ENCODE measurements at regions not wholly inside any gene's neighbourhood (a gene's known extent, or its start where the extent isn't known, plus 50 kb on each side); places are given as distances from the start of the nearest gene placed in this dataset.

GRCh38 chr14:98576463-98576862 is 695.5 kb downstream of the BCL11B start:
- Histone ChIP-seq H3K9me3 (ENCODE audit: control insufficient read depth in 5 of 5, low read length in 5 of 5) (peaks cover 0 to 3% (median under 1%) of the 10 kb centered on the region in 5 donors), H3K27ac (ENCODE audit: low read depth, low read length) (no peak overlapping the region), H3K9ac (ENCODE audit: low read length in 5 of 5) (no peak overlapping the region), H3K36me3 (ENCODE audit: control insufficient read depth in 5 of 5, insufficient read depth in 5 of 5, low read length in 5 of 5) (no peaks in the 10 kb centered on the region), H3K27me3 (ENCODE audit: control insufficient read depth in 5 of 5, insufficient read depth in 4 of 5, low read length in 5 of 5) (peaks cover 0 to 4% (median 0%) of the 10 kb centered on the region in 5 donors), H3K4me3 (ENCODE audit: low read depth in 1 of 5, low read length in 5 of 5) (no peak overlapping the region), H3K4me1 (ENCODE audit: control insufficient read depth in 5 of 5, insufficient read depth in 5 of 5, low read length in 5 of 5) (no peaks in the 10 kb centered on the region)

GRCh38 chr14:98578204-98578603 is 693.8 kb downstream of the BCL11B start:
- Histone ChIP-seq H3K36me3 (ENCODE audit: control insufficient read depth in 5 of 5, insufficient read depth in 5 of 5, low read length in 5 of 5) (no peaks in the 10 kb centered on the region), H3K9ac (ENCODE audit: low read length in 5 of 5) (no peak overlapping the region), H3K4me3 (ENCODE audit: low read depth in 1 of 5, low read length in 5 of 5) (no peak overlapping the region), H3K27me3 (ENCODE audit: control insufficient read depth in 5 of 5, insufficient read depth in 4 of 5, low read length in 5 of 5) (no peaks in the 10 kb centered on the region), H3K9me3 (ENCODE audit: control insufficient read depth in 5 of 5, low read length in 5 of 5) (no peaks in the 10 kb centered on the region), H3K4me1 (ENCODE audit: control insufficient read depth in 5 of 5, insufficient read depth in 5 of 5, low read length in 5 of 5) (no peaks in the 10 kb centered on the region), H3K27ac (ENCODE audit: low read depth, low read length) (no peak overlapping the region)

GRCh38 chr14:98579140-98579539 is 692.9 kb downstream of the BCL11B start:
- Histone ChIP-seq H3K36me3 (ENCODE audit: control insufficient read depth in 5 of 5, insufficient read depth in 5 of 5, low read length in 5 of 5) (no peaks in the 10 kb centered on the region), H3K4me3 (ENCODE audit: low read depth in 1 of 5, low read length in 5 of 5) (no peak overlapping the region), H3K4me1 (ENCODE audit: control insufficient read depth in 5 of 5, insufficient read depth in 5 of 5, low read length in 5 of 5) (no peaks in the 10 kb centered on the region), H3K9me3 (ENCODE audit: control insufficient read depth in 5 of 5, low read length in 5 of 5) (no peaks in the 10 kb centered on the region), H3K27ac (ENCODE audit: low read depth, low read length) (no peak overlapping the region), H3K27me3 (ENCODE audit: control insufficient read depth in 5 of 5, insufficient read depth in 4 of 5, low read length in 5 of 5) (no peaks in the 10 kb centered on the region), H3K9ac (ENCODE audit: low read length in 5 of 5) (no peak overlapping the region)

- H3K4me1 ChIP-seq (ENCODE audit: control insufficient read depth in 5 of 5, insufficient read depth in 5 of 5, low read length in 5 of 5) = no peaks in the 10 kb centered on the region
- H3K4me3 ChIP-seq (ENCODE audit: low read depth in 1 of 5, low read length in 5 of 5) = no peak overlapping the region
- H3K9ac ChIP-seq (ENCODE audit: low read length in 5 of 5) = no peak overlapping the region
- H3K27me3 ChIP-seq (ENCODE audit: control insufficient read depth in 5 of 5, insufficient read depth in 4 of 5, low read length in 5 of 5) = no peaks in the 10 kb centered on the region
- no peaks in the 10 kb centered on the region for H3K9me3 ChIP-seq (ENCODE audit: control insufficient read depth in 5 of 5, low read length in 5 of 5)
- H3K36me3 ChIP-seq (ENCODE audit: control insufficient read depth in 5 of 5, insufficient read depth in 5 of 5, low read length in 5 of 5) = no peaks in the 10 kb centered on the region
- no peak overlapping the region for H3K27ac ChIP-seq (ENCODE audit: low read depth, low read length)
Observed at GRCh38 chr14:98580131-98580678, 691.8 kb downstream of the BCL11B start.

GRCh38 chr14:98582276-98582675 is 689.7 kb downstream of the BCL11B start:
- no peak overlapping the region for H3K4me3 ChIP-seq (ENCODE audit: low read depth in 1 of 5, low read length in 5 of 5)
- no peaks in the 10 kb centered on the region for H3K36me3 ChIP-seq (ENCODE audit: control insufficient read depth in 5 of 5, insufficient read depth in 5 of 5, low read length in 5 of 5)
- H3K27me3 ChIP-seq (ENCODE audit: control insufficient read depth in 5 of 5, insufficient read depth in 4 of 5, low read length in 5 of 5) = no peaks in the 10 kb centered on the region
- no peaks in the 10 kb centered on the region for H3K4me1 ChIP-seq (ENCODE audit: control insufficient read depth in 5 of 5, insufficient read depth in 5 of 5, low read length in 5 of 5)
- no peak overlapping the region for H3K27ac ChIP-seq (ENCODE audit: low read depth, low read length)
- H3K9ac ChIP-seq (ENCODE audit: low read length in 5 of 5) = no peak overlapping the region
- H3K9me3 ChIP-seq (ENCODE audit: control insufficient read depth in 5 of 5, low read length in 5 of 5) = no peaks in the 10 kb centered on the region

GRCh38 chr14:98591161-98591560 is 680.8 kb downstream of the BCL11B start:
- no peak overlapping the region for H3K27ac ChIP-seq (ENCODE audit: low read depth, low read length)
- H3K4me1 ChIP-seq (ENCODE audit: control insufficient read depth in 5 of 5, insufficient read depth in 5 of 5, low read length in 5 of 5) = no peaks in the 10 kb centered on the region
- H3K4me3 ChIP-seq (ENCODE audit: low read depth in 1 of 5, low read length in 5 of 5) = no peak overlapping the region
- no peaks in the 10 kb centered on the region for H3K9me3 ChIP-seq (ENCODE audit: control insufficient read depth in 5 of 5, low read length in 5 of 5)
- H3K9ac ChIP-seq (ENCODE audit: low read length in 5 of 5) = no peak overlapping the region
- H3K27me3 ChIP-seq (ENCODE audit: control insufficient read depth in 5 of 5, insufficient read depth in 4 of 5, low read length in 5 of 5) = no peaks in the 10 kb centered on the region
- no peaks in the 10 kb centered on the region for H3K36me3 ChIP-seq (ENCODE audit: control insufficient read depth in 5 of 5, insufficient read depth in 5 of 5, low read length in 5 of 5)

GRCh38 chr14:98592611-98593170 is 679.3 kb downstream of the BCL11B start:
- Histone ChIP-seq H3K4me1 (ENCODE audit: control insufficient read depth in 5 of 5, insufficient read depth in 5 of 5, low read length in 5 of 5) (no peaks in the 10 kb centered on the region), H3K27me3 (ENCODE audit: control insufficient read depth in 5 of 5, insufficient read depth in 4 of 5, low read length in 5 of 5) (no peaks in the 10 kb centered on the region), H3K4me3 (ENCODE audit: low read depth in 1 of 5, low read length in 5 of 5) (no peak overlapping the region), H3K27ac (ENCODE audit: low read depth, low read length) (no peak overlapping the region), H3K36me3 (ENCODE audit: control insufficient read depth in 5 of 5, insufficient read depth in 5 of 5, low read length in 5 of 5) (no peaks in the 10 kb centered on the region), H3K9ac (ENCODE audit: low read length in 5 of 5) (no peak overlapping the region), H3K9me3 (ENCODE audit: control insufficient read depth in 5 of 5, low read length in 5 of 5) (peaks cover 3 to 8% (median 4%) of the 10 kb centered on the region in 5 donors)

- Histone ChIP-seq H3K9ac (ENCODE audit: low read length in 5 of 5) (no peak overlapping the region), H3K36me3 (ENCODE audit: control insufficient read depth in 5 of 5, insufficient read depth in 5 of 5, low read length in 5 of 5) (no peaks in the 10 kb centered on the region), H3K27ac (ENCODE audit: low read depth, low read length) (no peak overlapping the region), H3K27me3 (ENCODE audit: control insufficient read depth in 5 of 5, insufficient read depth in 4 of 5, low read length in 5 of 5) (no peaks in the 10 kb centered on the region), H3K4me3 (ENCODE audit: low read depth in 1 of 5, low read length in 5 of 5) (no peak overlapping the region), H3K9me3 (ENCODE audit: control insufficient read depth in 5 of 5, low read length in 5 of 5) (peaks cover 3 to 8% (median 4%) of the 10 kb centered on the region in 5 donors), H3K4me1 (ENCODE audit: control insufficient read depth in 5 of 5, insufficient read depth in 5 of 5, low read length in 5 of 5) (no peaks in the 10 kb centered on the region)
Observed at GRCh38 chr14:98593361-98593761, 678.6 kb downstream of the BCL11B start.

GRCh38 chr14:98594156-98594555 is 677.8 kb downstream of the BCL11B start:
- Histone ChIP-seq H3K4me1 (ENCODE audit: control insufficient read depth in 5 of 5, insufficient read depth in 5 of 5, low read length in 5 of 5) (no peaks in the 10 kb centered on the region), H3K9me3 (ENCODE audit: control insufficient read depth in 5 of 5, low read length in 5 of 5) (peaks cover 3 to 8% (median 4%) of the 10 kb centered on the region in 5 donors), H3K27ac (ENCODE audit: low read depth, low read length) (no peak overlapping the region), H3K9ac (ENCODE audit: low read length in 5 of 5) (no peak overlapping the region), H3K27me3 (ENCODE audit: control insufficient read depth in 5 of 5, insufficient read depth in 4 of 5, low read length in 5 of 5) (no peaks in the 10 kb centered on the region), H3K4me3 (ENCODE audit: low read depth in 1 of 5, low read length in 5 of 5) (no peak overlapping the region), H3K36me3 (ENCODE audit: control insufficient read depth in 5 of 5, insufficient read depth in 5 of 5, low read length in 5 of 5) (no peaks in the 10 kb centered on the region)

- Histone ChIP-seq H3K27ac (ENCODE audit: low read depth, low read length) (no peak overlapping the region), H3K36me3 (ENCODE audit: control insufficient read depth in 5 of 5, insufficient read depth in 5 of 5, low read length in 5 of 5) (no peaks in the 10 kb centered on the region), H3K4me1 (ENCODE audit: control insufficient read depth in 5 of 5, insufficient read depth in 5 of 5, low read length in 5 of 5) (no peaks in the 10 kb centered on the region), H3K9me3 (ENCODE audit: control insufficient read depth in 5 of 5, low read length in 5 of 5) (peaks cover 3 to 8% (median 4%) of the 10 kb centered on the region in 5 donors), H3K27me3 (ENCODE audit: control insufficient read depth in 5 of 5, insufficient read depth in 4 of 5, low read length in 5 of 5) (peaks cover 0 to 2% (median 0%) of the 10 kb centered on the region in 5 donors), H3K9ac (ENCODE audit: low read length in 5 of 5) (no peak overlapping the region), H3K4me3 (ENCODE audit: low read depth in 1 of 5, low read length in 5 of 5) (no peak overlapping the region)
Observed at GRCh38 chr14:98598576-98598975, 673.4 kb downstream of the BCL11B start.

All from subcutaneous abdominal adipose tissue (tissue), 5 donors.